ENCODE measurements at regions not wholly inside any gene's neighbourhood (a gene's known extent, or its start where the extent isn't known, plus 50 kb on each side); places are given as distances from the start of the nearest gene placed in this dataset.

DNA sequence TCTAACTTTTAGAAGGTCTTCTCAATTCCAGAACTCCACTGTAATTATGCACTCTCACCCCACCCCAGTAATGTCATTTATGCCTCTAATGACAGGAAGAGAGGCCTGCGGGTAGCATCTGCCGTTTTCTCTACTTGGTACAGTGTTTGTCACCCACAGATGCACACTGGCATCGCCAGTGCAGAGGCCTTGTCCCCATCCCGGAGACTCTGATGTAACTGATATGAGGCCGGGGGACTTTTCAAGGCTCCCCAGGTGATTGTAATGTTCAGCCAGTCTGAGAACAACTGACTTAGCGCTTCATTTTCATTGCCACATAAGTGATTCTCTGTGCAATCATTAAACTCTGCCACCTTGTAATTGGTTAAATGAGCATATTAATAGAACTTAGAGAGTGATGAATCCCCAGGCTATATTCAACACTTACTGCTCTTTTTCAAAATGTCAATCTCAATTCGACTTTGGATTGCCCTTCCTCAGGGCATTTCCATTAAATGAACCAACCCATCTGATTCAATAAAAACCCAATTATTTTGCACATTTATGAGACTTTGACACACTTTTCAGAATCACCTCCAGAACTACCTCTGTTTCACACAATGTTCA is 113.2 kb downstream of the HERPUD2 start:
- TF ChIP-seq, protein P1, sequence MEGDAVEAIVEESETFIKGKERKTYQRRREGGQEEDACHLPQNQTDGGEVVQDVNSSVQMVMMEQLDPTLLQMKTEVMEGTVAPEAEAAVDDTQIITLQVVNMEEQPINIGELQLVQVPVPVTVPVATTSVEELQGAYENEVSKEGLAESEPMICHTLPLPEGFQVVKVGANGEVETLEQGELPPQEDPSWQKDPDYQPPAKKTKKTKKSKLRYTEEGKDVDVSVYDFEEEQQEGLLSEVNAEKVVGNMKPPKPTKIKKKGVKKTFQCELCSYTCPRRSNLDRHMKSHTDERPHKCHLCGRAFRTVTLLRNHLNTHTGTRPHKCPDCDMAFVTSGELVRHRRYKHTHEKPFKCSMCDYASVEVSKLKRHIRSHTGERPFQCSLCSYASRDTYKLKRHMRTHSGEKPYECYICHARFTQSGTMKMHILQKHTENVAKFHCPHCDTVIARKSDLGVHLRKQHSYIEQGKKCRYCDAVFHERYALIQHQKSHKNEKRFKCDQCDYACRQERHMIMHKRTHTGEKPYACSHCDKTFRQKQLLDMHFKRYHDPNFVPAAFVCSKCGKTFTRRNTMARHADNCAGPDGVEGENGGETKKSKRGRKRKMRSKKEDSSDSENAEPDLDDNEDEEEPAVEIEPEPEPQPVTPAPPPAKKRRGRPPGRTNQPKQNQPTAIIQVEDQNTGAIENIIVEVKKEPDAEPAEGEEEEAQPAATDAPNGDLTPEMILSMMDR (conservative IDR thresholded peaks at IDR 0.05; ENCODE audit: low read length), result no peak
- H3K4me3 ChIP-seq (ENCODE audit: low read length), result no peak overlapping the region
- DNase-seq (ENCODE audit: low read depth), result no peak

- TF ChIP-seq, protein P1 (conservative IDR thresholded peaks at IDR 0.05; ENCODE audit: low read length), result no peak
- DNase-seq (ENCODE audit: low read depth), result no peak
- H3K4me3 ChIP-seq (ENCODE audit: low read length), result no peak overlapping the region
These were observed 118.8 kb downstream of the HERPUD2 start for GRCh38 chr7:35576031-35576573.

GRCh38 chr7:35571611-35572240 is 123.2 kb downstream of the HERPUD2 start:
- DNase-seq (ENCODE audit: low read depth), result no peak
- H3K4me3 ChIP-seq (ENCODE audit: low read length), result no peak overlapping the region
- TF ChIP-seq, protein P1 (conservative IDR thresholded peaks at IDR 0.05; ENCODE audit: low read length), result no peak

- no peak for DNase-seq (ENCODE audit: low read depth)
- no peak overlapping the region for H3K4me3 ChIP-seq (ENCODE audit: low read length)
- TF ChIP-seq, protein P1 (conservative IDR thresholded peaks at IDR 0.05; ENCODE audit: low read length), result no peak
These were observed 124.0 kb downstream of the HERPUD2 start for GRCh38 chr7:35570937-35571336.

DNA sequence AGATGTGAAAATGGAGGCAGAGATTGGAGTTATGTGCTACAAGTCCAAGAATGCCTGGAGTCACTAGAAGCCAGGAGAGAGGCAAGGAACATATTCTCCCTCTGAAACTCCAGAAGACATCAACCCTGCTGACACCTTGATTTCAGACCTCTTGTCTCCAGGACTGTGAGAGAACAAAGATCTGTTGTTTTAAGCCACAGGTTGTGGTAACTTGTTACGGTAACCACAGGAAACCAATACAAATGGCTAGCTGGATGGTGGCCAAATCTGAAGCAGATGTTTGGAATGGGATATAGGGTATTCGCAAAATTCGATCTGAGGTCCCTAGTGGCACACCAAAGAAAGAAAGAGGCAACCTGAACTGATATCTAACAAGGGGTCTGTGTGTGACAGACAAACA is 129.0 kb downstream of the HERPUD2 start:
- TF ChIP-seq, protein P1 (conservative IDR thresholded peaks at IDR 0.05; ENCODE audit: low read length), result no peak
- no peak for DNase-seq (ENCODE audit: low read depth)

GRCh38 chr7:35558841-35559240 is 136.1 kb downstream of the HERPUD2 start:
- no peak for DNase-seq (ENCODE audit: low read depth)
- TF ChIP-seq, protein P1 (conservative IDR thresholded peaks at IDR 0.05; ENCODE audit: low read length), result no peak
- no peak overlapping the region for H3K4me3 ChIP-seq (ENCODE audit: low read length)

More for the DNA sequence above, 129.0 kb downstream of the HERPUD2 start:
- no peak overlapping the region for H3K4me3 ChIP-seq (ENCODE audit: low read length)
